HG03139 (cell line): ENCODE measurements at regions not wholly inside any gene's neighbourhood (a gene's known extent, or its start where the extent isn't known, plus 50 kb on each side); places are given as distances from the start of the nearest gene placed in this dataset.

Experiments
- ATAC-seq: cut with Tn5 transposase; IDR thresholded peaks from one replicate; pipeline ENCODE4 v1.9.1; 2021; ENCODE audit not compliant: unreplicated experiment

DNA sequence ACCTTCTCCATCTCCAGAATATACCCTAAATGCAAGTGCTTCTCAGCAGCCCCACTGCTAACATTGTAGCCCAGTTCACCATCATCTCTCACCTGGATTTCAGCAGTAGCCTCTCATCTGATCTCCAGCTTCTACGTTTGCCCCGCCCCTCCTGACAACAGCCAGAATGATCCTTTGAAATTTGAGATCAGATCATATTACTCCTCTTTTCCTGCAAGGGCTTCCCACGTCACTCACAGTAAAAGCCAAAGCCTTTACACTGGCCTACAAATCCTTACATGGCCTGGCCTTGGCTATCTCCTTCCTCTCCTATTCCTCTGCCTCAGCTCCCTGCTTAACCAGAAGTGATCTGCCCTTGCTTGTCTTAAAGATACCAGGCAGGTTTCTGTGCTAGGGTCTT lies 94.3 kb upstream of the NBEA start:
- ATAC-seq: no peak

DNA sequence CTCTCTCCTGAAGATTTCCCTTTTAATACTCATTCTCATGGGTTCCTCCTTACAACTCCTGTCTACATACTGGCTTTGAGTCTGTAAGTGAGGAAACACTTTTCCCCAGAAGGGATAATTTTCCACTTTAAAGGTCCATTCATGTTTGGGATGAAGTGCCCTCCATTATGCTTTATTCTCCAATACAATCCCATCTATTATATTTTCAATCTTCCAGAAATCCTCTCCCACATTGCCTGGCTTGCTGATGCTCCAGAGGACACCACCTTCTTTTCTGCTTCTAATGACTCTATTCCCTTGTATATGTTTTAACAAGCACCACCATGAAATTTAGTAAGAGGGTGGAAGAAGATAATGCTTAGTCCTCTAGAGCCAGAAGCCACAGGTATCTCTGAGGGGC lies 92.7 kb upstream of the NBEA start:
- no peak for ATAC-seq

DNA sequence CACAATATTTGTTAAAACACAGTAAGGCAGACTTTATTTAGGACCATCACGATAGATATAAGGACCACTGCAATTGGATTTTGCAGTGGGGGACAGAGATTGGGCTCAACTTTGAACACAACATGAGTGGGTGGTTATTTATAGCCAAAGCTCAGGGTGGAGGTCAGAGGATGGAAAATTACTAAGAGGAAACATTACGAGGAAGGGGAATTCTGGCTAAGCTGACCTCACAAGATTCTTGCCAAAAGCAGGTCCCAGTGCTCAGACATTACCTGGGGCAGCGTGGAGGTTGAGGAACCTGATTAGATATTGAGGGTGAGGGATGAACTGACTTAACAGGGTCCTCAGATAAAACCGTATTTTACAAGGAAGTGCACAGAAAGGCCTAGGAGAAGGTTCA lies 88.9 kb upstream of the NBEA start:
- ATAC-seq: no peak

DNA sequence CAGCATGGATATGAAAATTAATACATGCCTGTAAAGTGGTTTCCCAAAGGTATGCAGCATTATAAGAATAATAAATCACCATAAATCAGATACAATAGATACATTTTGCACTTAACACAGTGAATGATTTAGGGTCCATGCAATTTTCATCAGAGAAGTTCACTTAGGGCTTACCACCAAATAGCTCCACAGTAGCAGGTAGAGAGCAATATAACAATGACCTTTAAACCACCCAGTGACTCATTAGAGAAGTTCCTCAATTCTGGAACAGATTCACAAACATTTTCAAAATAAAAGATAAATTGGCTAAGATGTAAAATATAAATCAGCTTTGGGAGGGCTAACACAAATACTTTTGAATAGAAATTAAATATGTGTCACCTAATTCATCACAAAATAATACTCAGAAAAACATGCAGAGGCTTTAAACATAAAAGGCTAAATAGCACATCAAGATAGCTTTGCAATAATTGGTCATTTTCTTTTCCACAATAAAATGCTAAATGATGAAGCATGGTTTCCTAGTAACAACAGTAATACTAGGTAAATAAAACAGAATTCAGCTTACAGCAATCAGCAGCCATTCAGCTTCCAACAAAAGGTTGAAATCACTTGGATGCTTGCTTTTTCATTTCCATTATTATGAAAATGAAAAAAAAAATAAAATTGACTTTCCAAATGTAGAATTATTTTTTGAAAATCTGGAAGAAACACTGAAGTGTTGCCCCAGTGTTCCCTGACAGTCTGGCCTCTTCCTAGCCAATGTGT lies 84.3 kb upstream of the NBEA start:
- no peak for ATAC-seq

DNA sequence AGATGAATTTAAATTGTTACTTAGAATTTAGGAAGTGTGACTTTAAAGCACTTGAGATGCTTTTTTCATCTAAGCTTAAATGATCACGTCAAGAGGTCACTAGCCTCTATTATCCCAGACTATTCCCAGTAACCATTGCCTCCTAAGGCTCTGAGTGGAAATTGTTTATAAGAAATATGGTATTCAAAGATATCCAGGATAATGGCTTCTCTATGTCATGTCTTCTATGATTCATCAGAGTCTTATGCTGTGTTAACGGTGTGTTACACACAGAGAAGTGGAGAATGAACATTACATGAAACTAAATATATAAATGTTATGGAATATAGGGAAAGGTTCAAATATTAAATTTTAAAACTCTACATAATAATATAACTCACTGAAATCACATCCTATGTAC lies 79.8 kb upstream of the NBEA start:
- ATAC-seq: no peak

DNA sequence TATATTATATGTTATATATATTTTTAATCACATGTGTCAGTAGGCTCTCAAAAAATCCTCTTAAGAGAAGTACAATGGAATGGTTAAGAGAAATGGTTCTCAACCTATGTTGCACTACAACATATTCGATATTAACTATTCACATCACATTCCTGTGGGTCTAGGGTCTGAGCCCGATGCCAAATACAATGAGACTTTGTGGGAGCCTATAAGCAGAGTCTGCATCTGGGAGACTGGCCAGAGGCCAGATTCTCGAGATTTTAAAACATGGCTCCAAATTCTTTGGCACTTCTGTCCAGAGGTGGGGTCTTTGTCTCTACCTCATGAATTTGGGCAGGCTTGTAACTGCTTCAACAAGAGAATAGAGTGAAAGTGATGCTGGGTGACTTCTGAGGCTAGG lies 79.4 kb upstream of the NBEA start:
- no peak for ATAC-seq

DNA sequence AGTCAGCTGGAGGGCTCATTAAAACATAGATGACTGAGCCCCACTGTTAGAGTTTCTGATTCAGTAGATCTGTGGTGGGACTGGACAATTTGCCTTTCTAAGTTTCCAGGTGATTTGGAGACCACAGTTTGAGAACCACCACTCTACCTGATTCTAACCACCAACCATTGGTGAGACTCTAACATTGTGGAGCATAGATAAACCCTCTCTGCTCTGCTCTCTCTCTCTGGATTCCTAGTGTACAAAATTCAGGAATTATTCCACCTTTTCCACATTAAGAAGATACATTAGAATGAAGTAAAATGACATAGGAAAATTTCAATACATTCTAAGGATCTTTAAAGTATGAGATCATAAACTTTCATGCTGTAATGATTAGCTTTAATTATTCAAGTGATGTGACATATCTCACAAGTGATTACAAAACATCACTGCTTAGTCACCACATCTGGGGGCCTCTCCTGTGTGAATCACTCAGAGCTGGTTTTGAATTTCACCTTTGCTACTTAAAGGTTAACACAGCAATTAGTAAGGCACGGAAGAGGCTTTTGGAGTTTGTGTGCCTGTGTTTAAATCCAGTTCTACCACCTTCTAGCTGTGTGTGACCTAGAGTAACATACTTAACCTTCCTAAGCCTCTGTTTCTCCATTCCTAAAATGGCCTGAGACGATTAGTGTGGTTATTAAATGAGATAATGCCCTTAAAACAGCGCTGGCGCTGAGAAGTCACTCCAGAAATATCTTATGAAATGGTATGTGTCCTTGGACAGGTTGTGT lies 78.5 kb upstream of the NBEA start:
- no peak for ATAC-seq

DNA sequence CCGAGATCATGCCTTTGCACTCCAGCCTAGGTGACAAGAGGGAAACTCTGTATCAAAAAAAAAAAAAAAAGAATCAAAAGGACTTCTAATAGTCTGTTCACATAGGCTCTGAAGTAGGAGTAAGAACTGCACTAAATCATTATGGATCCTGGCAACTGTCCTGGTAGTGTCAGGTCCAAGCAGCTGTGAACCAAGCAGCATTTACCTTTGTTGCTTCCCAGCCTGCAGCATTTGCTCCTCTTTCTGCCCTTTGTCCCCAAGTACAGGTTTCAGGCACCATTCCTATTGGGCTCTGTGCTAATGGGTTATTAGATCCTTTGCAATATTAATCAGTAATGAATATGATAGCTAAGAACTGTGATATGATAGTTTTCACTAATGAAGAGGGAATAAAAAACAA lies 77.4 kb upstream of the NBEA start:
- no peak for ATAC-seq

DNA sequence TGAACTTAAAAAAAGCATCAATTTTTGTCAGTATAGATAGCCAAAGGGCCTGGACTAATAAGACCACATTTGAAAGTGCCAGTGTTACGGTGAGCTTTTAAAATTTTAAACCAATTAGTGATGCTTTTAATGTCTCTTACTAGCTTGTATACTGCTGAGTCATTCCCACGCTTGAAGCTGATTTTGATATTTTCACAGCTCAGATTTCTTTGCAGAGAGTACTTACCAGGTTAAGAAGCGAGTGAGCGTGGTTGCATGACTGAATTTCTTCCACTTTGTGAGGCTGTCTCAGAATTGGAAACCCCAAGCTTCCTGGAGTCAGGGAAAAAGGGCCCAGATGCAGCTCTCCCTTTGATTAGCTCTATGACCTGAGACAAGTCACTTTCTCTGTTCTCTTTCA lies 74.5 kb upstream of the NBEA start:
- no peak for ATAC-seq

DNA sequence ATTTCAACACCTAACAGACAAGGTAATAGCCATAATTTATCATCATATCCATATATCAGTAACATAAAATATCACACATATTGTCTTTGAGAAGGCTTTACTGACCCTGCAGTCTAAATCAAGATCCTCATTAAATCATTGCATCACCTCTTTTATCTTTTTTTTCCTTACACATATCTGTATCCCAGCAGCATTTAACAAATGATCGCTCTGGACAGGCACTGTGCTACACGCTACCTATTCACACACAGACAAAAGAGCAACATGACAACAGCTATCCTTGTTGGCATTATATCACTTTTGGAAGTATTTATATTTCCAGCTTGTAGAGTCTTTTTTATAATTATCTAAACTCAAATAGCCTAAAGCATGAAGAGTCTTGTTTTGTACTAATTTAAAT lies 73.3 kb upstream of the NBEA start:
- no peak for ATAC-seq

DNA sequence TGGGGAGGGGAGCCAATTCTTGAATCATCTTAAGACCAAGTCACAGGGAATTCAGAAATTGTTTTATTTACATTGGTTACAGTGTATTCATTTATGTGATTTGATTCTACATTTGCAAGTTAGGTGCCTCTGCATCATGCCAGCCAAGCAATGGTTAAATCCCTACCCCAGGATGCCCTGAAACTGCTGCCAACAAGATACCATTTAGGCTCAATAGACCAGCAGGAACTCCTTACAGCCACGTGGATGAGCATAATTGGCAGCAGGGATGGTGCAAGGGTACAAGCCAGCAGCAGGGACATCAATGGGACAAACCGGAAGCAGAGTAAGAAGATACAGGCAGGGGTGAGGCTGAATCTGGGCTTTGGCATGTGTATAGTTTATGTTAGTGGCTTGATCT lies 72.4 kb upstream of the NBEA start:
- ATAC-seq: no peak

DNA sequence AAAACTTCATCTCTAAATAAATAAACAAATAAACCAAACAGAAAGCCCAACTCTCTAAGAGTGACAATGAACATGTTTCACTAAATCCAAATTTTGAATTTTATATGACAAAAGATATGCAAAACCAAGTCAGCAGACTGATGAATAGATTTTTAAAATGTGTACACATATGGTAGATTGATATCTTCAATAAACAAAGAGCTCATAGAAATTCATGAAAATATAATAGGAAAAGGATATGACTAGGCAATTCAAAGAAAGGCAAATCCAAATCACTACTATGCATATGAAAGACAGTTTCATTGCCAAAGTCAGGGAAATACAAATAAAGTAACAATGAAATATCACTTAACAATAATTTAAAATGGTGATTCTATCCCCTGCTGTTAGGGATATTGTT lies 63.7 kb upstream of the NBEA start:
- no peak for ATAC-seq

DNA sequence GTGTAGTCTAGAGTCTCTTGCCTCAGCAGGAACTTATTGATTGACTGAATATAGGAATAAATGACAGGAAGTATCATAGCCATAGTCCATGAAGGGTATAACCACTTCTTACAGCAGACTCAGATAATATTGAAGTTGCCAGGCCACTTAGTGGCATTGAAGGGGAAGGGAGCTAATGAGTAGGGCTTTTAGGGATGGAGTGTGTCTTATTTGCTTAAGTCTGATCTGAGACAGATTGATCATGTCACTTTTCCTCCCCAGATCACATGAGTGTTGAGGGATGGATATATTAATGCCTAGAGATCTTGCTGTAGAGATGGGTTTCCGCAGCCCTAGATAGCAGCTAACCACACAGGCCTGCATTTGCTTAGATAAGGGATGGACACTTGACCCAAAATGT lies 62.2 kb upstream of the NBEA start:
- ATAC-seq: no peak

DNA sequence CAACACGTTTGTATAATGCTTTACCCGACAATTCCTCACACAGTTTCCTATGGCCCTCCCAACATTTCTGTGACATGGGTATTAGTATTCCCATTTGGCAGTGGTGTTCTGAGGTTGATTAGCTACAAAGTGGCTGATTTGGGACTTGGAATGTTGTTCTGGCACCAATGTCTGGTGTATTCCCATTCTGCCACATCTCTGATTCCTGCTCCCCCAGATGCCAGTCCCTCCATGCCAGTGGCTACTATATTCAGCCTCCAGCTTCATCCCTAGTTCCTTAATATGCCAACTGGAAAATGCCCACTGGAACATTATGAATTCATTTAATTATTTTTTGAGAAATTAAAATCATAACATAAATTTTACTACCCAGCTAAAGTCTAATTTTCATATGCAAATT lies 60.6 kb upstream of the NBEA start:
- ATAC-seq: no peak

DNA sequence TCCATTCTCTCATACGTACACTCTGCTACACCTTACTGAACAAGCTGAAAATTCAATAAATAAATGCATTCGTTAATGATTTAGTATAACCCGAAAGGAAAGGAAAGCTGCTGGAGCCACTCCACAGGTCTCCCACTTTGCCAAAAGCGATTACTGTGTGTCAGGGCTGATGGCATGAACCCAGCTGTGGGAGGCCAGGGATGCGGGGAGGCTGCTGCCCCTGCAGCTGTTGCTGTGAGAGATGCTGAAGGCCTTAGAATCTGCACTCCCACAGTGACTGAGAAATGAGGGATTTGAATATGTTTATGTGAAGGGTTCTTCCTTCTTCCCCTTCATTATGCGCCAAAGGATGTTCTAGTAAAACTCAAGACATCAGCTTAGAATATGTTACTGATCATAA lies 58.7 kb upstream of the NBEA start:
- no peak for ATAC-seq

DNA sequence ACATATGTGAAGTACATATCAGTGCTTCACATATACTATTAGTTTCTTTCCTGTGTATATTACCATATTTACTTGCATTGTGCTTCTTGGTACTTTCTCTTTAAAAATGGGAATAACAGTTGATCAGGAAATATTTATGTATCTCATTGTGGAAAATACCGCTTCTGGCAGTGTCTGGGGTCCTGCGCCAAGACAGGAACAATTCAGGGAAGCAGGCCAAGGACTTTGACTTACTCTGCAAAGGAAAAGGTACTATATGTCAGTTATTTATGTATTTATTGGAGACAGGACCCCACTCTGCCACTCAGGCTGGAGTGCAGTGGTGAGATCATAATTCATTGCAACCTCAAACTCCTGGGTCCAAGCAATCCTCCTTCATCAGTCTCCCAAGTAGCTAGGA lies 57.7 kb upstream of the NBEA start:
- no peak for ATAC-seq

DNA sequence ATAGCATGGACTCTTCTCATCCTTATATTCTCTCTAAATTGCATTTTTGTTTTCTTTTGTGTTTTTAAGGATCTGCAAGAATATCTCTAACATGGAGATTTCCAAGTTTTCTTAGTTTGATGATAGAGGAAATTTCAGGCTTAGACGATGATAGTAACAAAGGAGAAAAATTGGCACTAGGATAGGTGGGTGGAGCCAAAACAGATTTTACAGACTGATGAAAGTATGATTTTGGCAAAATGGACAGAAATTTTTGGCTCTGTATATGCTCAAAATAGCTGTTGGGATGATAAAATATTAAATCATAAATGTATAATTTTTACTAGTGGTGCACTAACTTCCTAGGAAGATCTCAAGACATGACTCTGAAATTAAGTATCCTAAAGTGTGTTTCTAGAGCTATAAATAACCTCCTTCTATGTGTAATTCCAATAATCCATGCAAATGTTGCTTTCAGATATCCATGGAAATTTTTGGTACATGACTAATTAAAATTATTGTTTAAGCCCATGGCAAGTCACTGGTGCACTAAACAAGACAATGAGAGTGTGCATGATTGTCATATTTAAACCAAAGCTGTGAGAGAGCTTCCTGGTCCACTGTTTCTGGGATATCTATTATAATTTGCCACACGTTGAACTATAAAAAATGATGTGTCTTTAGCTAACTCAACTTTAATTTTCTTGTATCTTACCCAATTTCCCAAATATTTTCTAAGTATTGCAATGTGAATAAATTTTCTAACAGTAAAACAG lies 55.8 kb upstream of the NBEA start:
- ATAC-seq: no peak

DNA sequence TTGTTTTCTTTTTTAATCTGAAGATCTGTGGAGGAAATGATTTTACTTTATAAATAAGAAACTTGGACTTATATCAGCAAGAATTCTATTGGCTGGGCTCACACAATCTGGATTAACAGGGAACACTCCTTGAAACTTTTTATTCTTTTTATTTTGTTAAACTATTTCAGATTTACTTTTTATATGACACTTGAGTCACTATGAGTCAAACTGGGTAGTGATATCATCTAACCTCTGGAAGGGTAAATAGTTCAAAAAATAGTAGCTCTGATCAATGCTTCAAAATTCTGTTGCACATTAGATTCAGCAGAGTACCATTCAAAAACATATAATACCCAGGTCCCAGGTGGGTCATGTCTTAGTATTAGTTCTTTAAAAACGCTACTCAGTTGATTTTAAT lies 55.1 kb upstream of the NBEA start:
- ATAC-seq: no peak
